ENCODE measurements at regions not wholly inside any gene's neighbourhood (a gene's known extent, or its start where the extent isn't known, plus 50 kb on each side); places are given as distances from the start of the nearest gene placed in this dataset.

- TF ChIP-seq CTCF (IDR thresholded peaks at IDR 0.05) (no peak), POLR2A (IDR thresholded peaks at IDR 0.05; ENCODE audit: low read depth) (no peak), EP300 (IDR thresholded peaks at IDR 0.05) (no peak), POLR2AphosphoS5 (IDR thresholded peaks at IDR 0.05) (no peak)
These were observed 1010.0 kb downstream of the TYW1 start for GRCh38 chr7:68006619-68007018.

Measured in esophagus muscularis mucosa (tissue), 4 donors.